Stimulated activated CD8-positive, alpha-beta memory T cell treated with anti-CD3 and anti-CD28 coated beads, Interleukin-12 subunit alpha, Interleukin-12 subunit beta, amount 100 ng/mL, for 24 hours (primary cell): ENCODE measurements at regions not wholly inside any gene's neighbourhood (a gene's known extent, or its start where the extent isn't known, plus 50 kb on each side); places are given as distances from the start of the nearest gene placed in this dataset.

Experiments
- DNase-seq: peaks from one replicate; pipeline ENCODE4 v3.0.0-alpha.2; 2020; ENCODE audit errors: extremely low read depth

GRCh38 chr2:38509947-38510326 is 92.8 kb downstream of the HNRNPLL start:
- no peak for DNase-seq

- no peak for DNase-seq
Observed at GRCh38 chr2:38509314-38509946, 93.3 kb downstream of the HNRNPLL start.

GRCh38 chr2:38508311-38509039 is 94.3 kb downstream of the HNRNPLL start:
- DNase-seq: peak; percentile 50

GRCh38 chr2:38507712-38508111 is 95.0 kb downstream of the HNRNPLL start:
- no peak for DNase-seq

- DNase-seq: no peak
Observed at GRCh38 chr2:38505779-38506178, 96.9 kb downstream of the HNRNPLL start.

- DNase-seq: no peak
Observed at GRCh38 chr2:38504169-38504568, 98.6 kb downstream of the HNRNPLL start.

GRCh38 chr2:38502107-38502506 is 100.6 kb downstream of the HNRNPLL start:
- no peak for DNase-seq

- no peak for DNase-seq
Observed at GRCh38 chr2:38500283-38500634, 102.5 kb downstream of the HNRNPLL start.

- DNase-seq: no peak
Observed at GRCh38 chr2:38499548-38500282, 103.0 kb downstream of the HNRNPLL start.

GRCh38 chr2:38498045-38498481 is 104.7 kb downstream of the HNRNPLL start:
- no peak for DNase-seq

- no peak for DNase-seq
Observed at GRCh38 chr2:38497670-38498037, 105.1 kb downstream of the HNRNPLL start.

GRCh38 chr2:38496927-38497669 is 105.6 kb downstream of the HNRNPLL start:
- DNase-seq: no peak

GRCh38 chr2:38495880-38496279 is 106.8 kb downstream of the HNRNPLL start:
- DNase-seq: no peak

- no peak for DNase-seq
Observed at GRCh38 chr2:38494394-38494793, 108.3 kb downstream of the HNRNPLL start.

GRCh38 chr2:38492042-38492615 is 110.6 kb downstream of the HNRNPLL start:
- no peak for DNase-seq

GRCh38 chr2:38491436-38491835 is 111.3 kb downstream of the HNRNPLL start:
- DNase-seq: no peak

- no peak for DNase-seq
Observed at GRCh38 chr2:38489846-38490245, 112.8 kb upstream of the ATL2 start.

- no peak for DNase-seq
Observed at GRCh38 chr2:38487852-38488251, 110.8 kb upstream of the ATL2 start.

GRCh38 chr2:38486213-38487026 is 109.3 kb upstream of the ATL2 start:
- no peak for DNase-seq

GRCh38 chr2:38485734-38486133 is 108.7 kb upstream of the ATL2 start:
- no peak for DNase-seq

GRCh38 chr2:38484957-38485356 is 107.9 kb upstream of the ATL2 start:
- no peak for DNase-seq
